Glutamatergic neuron (in vitro differentiated cells): ENCODE measurements at regions not wholly inside any gene's neighbourhood (a gene's known extent, or its start where the extent isn't known, plus 50 kb on each side); places are given as distances from the start of the nearest gene placed in this dataset.

Source experiments
- DNase-seq: peaks from one replicate; pipeline ENCODE4 v3.0.0; 2022
- H3K27ac Mint-ChIP-seq: one replicate; pipeline ENCODE4 v1.8.0; 2020; ENCODE audit warnings: mild to moderate bottlenecking, mixed read lengths, inconsistent platforms; ENCODE audit not compliant: unreplicated experiment
- H3K27me3 Mint-ChIP-seq: one replicate; pipeline ENCODE4 v1.8.0; 2020; ENCODE audit warnings: mild to moderate bottlenecking, moderate library complexity, mixed read lengths, inconsistent platforms; ENCODE audit not compliant: unreplicated experiment
- H3K36me3 Mint-ChIP-seq: one replicate; pipeline ENCODE4 v1.8.0; 2020; ENCODE audit warnings: mild to moderate bottlenecking, mixed read lengths, inconsistent platforms; ENCODE audit not compliant: unreplicated experiment
- H3K4me1 Mint-ChIP-seq: one replicate; pipeline ENCODE4 v1.8.0; 2020; ENCODE audit warnings: mild to moderate bottlenecking, low read depth, mixed read lengths, inconsistent platforms; ENCODE audit not compliant: unreplicated experiment
- H3K4me3 Mint-ChIP-seq: one replicate; pipeline ENCODE4 v1.8.0; 2020; ENCODE audit warnings: mild to moderate bottlenecking, mixed read lengths, inconsistent platforms; ENCODE audit not compliant: unreplicated experiment
- H3K9me3 Mint-ChIP-seq: one replicate; pipeline ENCODE4 v1.8.0; 2020; ENCODE audit warnings: mild to moderate bottlenecking, moderate library complexity, mixed read lengths, inconsistent platforms; ENCODE audit not compliant: unreplicated experiment
- CTCF ChIP-seq: fragments of 200-600 bp; sonication (generic); IDR thresholded peaks from one replicate; pipeline ENCODE4 v1.5.0; 2021; ENCODE audit not compliant: partially characterized antibody, unreplicated experiment

- Mint-ChIP-seq H3K36me3 (no peaks in the 10 kb centered on the region), H3K27me3 (no peaks in the 10 kb centered on the region), H3K27ac (no peak overlapping the region), H3K9me3 (no peaks in the 10 kb centered on the region), H3K4me3 (no peak overlapping the region), H3K4me1 (peaks cover 1% of the 10 kb centered on the region)
- TF ChIP-seq CTCF, result no peak
- no peak for DNase-seq
Observed at GRCh38 chr2:144943293-144943941, 423.5 kb upstream of the ZEB2 start.

DNA sequence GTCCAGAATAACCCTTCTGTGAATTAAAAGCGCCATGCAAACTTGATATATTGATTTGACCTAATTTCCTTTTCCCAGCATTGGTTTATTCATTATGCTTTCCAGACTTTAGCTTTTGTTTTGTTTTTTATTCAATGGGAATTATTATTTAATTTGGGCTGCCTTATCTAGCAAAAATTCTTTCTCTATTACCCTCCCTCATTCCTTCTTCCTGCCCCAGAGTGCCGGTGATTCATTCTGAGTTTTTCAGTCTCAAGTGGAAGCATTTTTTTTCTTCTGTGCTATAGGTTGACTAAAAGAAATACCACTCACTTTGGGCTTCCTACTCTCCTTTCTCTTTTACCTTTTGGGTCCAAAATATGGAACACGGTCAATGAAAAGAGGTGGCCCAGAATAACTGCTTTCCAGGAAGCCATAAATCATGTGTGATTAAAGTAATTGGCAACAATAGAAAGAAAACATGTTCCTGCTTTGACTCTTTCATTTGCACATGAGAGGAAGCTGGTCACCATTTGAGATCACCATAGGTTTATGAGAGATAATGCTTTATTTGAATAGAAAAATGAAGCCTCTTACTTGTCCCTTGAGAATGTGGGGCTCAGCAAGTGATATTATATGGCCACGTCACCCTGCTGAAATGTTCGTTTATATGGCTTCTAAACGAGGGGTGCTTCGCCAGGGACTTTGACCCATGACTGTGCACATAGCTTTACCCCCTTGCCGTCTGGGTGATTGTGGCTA, 422.8 kb upstream of the ZEB2 start:
- H3K4me1 Mint-ChIP-seq, result peaks cover 8% of the 10 kb centered on the region
- H3K27ac Mint-ChIP-seq, result no peak overlapping the region
- no peaks in the 10 kb centered on the region for H3K27me3 Mint-ChIP-seq
- TF ChIP-seq CTCF, result no peak
- no peak for DNase-seq
- H3K4me3 Mint-ChIP-seq, result no peak overlapping the region
- no peaks in the 10 kb centered on the region for H3K9me3 Mint-ChIP-seq
- no peaks in the 10 kb centered on the region for H3K36me3 Mint-ChIP-seq

GRCh38 chr2:144941743-144942488, 422.0 kb upstream of the ZEB2 start:
- Mint-ChIP-seq H3K27ac (no peak overlapping the region), H3K4me1 (peaks cover 12% of the 10 kb centered on the region), H3K4me3 (no peak overlapping the region), H3K27me3 (no peaks in the 10 kb centered on the region), H3K9me3 (no peaks in the 10 kb centered on the region), H3K36me3 (no peaks in the 10 kb centered on the region)
- TF ChIP-seq CTCF, result no peak
- no peak for DNase-seq

- Mint-ChIP-seq H3K36me3 (no peaks in the 10 kb centered on the region), H3K4me1 (peaks cover 12% of the 10 kb centered on the region), H3K9me3 (no peaks in the 10 kb centered on the region), H3K4me3 (no peak overlapping the region), H3K27ac (no peak overlapping the region), H3K27me3 (no peaks in the 10 kb centered on the region)
- no peak for DNase-seq
- TF ChIP-seq CTCF, result no peak
Observed at GRCh38 chr2:144939590-144939989, 419.7 kb upstream of the ZEB2 start.
